ENCODE measurements at regions not wholly inside any gene's neighbourhood (a gene's known extent, or its start where the extent isn't known, plus 50 kb on each side); places are given as distances from the start of the nearest gene placed in this dataset.
"Not testable (repeated sequence)": the region's sequence is repeated elsewhere in the genome, so short reads cannot be mapped to it uniquely, and the experiment has no call there.

GRCh38 chr5:116892993-116893392 lies 318.4 kb upstream of the SEMA6A start:
- no peak overlapping the region for H3K4me3 ChIP-seq (ENCODE audit: low read depth, low read length)

- H3K4me3 ChIP-seq (ENCODE audit: low read depth, low read length): no peak overlapping the region
Observed at GRCh38 chr5:116887104-116887503, 312.5 kb upstream of the SEMA6A start.

- no peak overlapping the region for H3K4me3 ChIP-seq (ENCODE audit: low read depth, low read length)
Observed at GRCh38 chr5:116885825-116886224, 311.2 kb upstream of the SEMA6A start.

- no peak overlapping the region for H3K4me3 ChIP-seq (ENCODE audit: low read depth, low read length)
Observed at GRCh38 chr5:116883875-116884274, 309.3 kb upstream of the SEMA6A start.

GRCh38 chr5:116881921-116882531 lies 307.4 kb upstream of the SEMA6A start:
- no peak overlapping the region for H3K4me3 ChIP-seq (ENCODE audit: low read depth, low read length)

- no peak overlapping the region for H3K4me3 ChIP-seq (ENCODE audit: low read depth, low read length)
Observed at GRCh38 chr5:116880601-116881000, 306.0 kb upstream of the SEMA6A start.

GRCh38 chr5:116880150-116880549 lies 305.5 kb upstream of the SEMA6A start:
- H3K4me3 ChIP-seq (ENCODE audit: low read depth, low read length): no peak overlapping the region

GRCh38 chr5:116876240-116876840 lies 301.7 kb upstream of the SEMA6A start:
- no peak overlapping the region for H3K4me3 ChIP-seq (ENCODE audit: low read depth, low read length)

GRCh38 chr5:116872986-116873385 lies 298.4 kb upstream of the SEMA6A start:
- no peak overlapping the region for H3K4me3 ChIP-seq (ENCODE audit: low read depth, low read length)

- H3K4me3 ChIP-seq (ENCODE audit: low read depth, low read length): no peak overlapping the region
Observed at GRCh38 chr5:116872486-116872885, 297.9 kb upstream of the SEMA6A start.

- not testable (repeated sequence) for H3K4me3 ChIP-seq (ENCODE audit: low read depth, low read length)
Observed at GRCh38 chr5:116867825-116868224, 293.2 kb upstream of the SEMA6A start.

GRCh38 chr5:116865651-116866050 lies 291.0 kb upstream of the SEMA6A start:
- no peak overlapping the region for H3K4me3 ChIP-seq (ENCODE audit: low read depth, low read length)

- H3K4me3 ChIP-seq (ENCODE audit: low read depth, low read length): no peak overlapping the region
Observed at GRCh38 chr5:116864838-116865190, 290.2 kb upstream of the SEMA6A start.

GRCh38 chr5:116864157-116864837 lies 289.7 kb upstream of the SEMA6A start:
- no peak overlapping the region for H3K4me3 ChIP-seq (ENCODE audit: low read depth, low read length)

- no peak overlapping the region for H3K4me3 ChIP-seq (ENCODE audit: low read depth, low read length)
Observed at GRCh38 chr5:116862632-116863455, 288.2 kb upstream of the SEMA6A start.

- H3K4me3 ChIP-seq (ENCODE audit: low read depth, low read length): no peak overlapping the region
Observed at GRCh38 chr5:116861666-116862065, 287.0 kb upstream of the SEMA6A start.

GRCh38 chr5:116861097-116861496 lies 286.5 kb upstream of the SEMA6A start:
- no peak overlapping the region for H3K4me3 ChIP-seq (ENCODE audit: low read depth, low read length)

GRCh38 chr5:116859666-116860320 lies 285.2 kb upstream of the SEMA6A start:
- no peak overlapping the region for H3K4me3 ChIP-seq (ENCODE audit: low read depth, low read length)

- no peak overlapping the region for H3K4me3 ChIP-seq (ENCODE audit: low read depth, low read length)
Observed at GRCh38 chr5:116858705-116859333, 284.2 kb upstream of the SEMA6A start.

- H3K4me3 ChIP-seq (ENCODE audit: low read depth, low read length): not testable (repeated sequence)
Observed at GRCh38 chr5:116858020-116858419, 283.4 kb upstream of the SEMA6A start.

- H3K4me3 ChIP-seq (ENCODE audit: low read depth, low read length): no peak overlapping the region
Observed at GRCh38 chr5:116856271-116856670, 281.6 kb upstream of the SEMA6A start.
